ENCODE measurements at regions not wholly inside any gene's neighbourhood (a gene's known extent, or its start where the extent isn't known, plus 50 kb on each side); places are given as distances from the start of the nearest gene placed in this dataset.

- TF ChIP-seq, protein P1, sequence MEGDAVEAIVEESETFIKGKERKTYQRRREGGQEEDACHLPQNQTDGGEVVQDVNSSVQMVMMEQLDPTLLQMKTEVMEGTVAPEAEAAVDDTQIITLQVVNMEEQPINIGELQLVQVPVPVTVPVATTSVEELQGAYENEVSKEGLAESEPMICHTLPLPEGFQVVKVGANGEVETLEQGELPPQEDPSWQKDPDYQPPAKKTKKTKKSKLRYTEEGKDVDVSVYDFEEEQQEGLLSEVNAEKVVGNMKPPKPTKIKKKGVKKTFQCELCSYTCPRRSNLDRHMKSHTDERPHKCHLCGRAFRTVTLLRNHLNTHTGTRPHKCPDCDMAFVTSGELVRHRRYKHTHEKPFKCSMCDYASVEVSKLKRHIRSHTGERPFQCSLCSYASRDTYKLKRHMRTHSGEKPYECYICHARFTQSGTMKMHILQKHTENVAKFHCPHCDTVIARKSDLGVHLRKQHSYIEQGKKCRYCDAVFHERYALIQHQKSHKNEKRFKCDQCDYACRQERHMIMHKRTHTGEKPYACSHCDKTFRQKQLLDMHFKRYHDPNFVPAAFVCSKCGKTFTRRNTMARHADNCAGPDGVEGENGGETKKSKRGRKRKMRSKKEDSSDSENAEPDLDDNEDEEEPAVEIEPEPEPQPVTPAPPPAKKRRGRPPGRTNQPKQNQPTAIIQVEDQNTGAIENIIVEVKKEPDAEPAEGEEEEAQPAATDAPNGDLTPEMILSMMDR (conservative IDR thresholded peaks at IDR 0.05; ENCODE audit: low read length) = no peak
- no peak for TF ChIP-seq EZH2phosphoT487 (IDR thresholded peaks at IDR 0.05; ENCODE audit: borderline replicate concordance)
These were observed 247.4 kb downstream of the SOX9 start for GRCh38 chr17:72368191-72368590.

Measured in Loucy (cell line).